PFSK-1 (cell line): ENCODE measurements at regions not wholly inside any gene's neighbourhood (a gene's known extent, or its start where the extent isn't known, plus 50 kb on each side); places are given as distances from the start of the nearest gene placed in this dataset.

Experiments used
- FOXP2 ChIP-seq: optimal IDR thresholded peaks from 2 replicates; pipeline ENCODE3; 2011; ENCODE audit warnings: borderline replicate concordance, control low read depth, inconsistent platforms; ENCODE audit not compliant: insufficient read depth; ENCODE audit errors: extremely low read length, extremely low read depth
- POLR2AphosphoS5 ChIP-seq: IDR thresholded peaks from 2 replicates; pipeline ENCODE4 v1.6.1; 2012; ENCODE audit warnings: low read depth, mild to moderate bottlenecking, control low read depth, low read length, moderate library complexity
- SIN3A ChIP-seq: IDR thresholded peaks from 2 replicates; pipeline ENCODE4 v1.6.1; 2012; ENCODE audit warnings: mild to moderate bottlenecking, low read length, moderate library complexity, borderline replicate concordance; ENCODE audit not compliant: insufficient read depth
- TAF1 ChIP-seq: IDR thresholded peaks from 2 replicates; pipeline ENCODE4 v1.6.1; 2012; ENCODE audit warnings: low read length, control low read depth, borderline replicate concordance; ENCODE audit not compliant: insufficient read depth
- TF ChIP-seq, protein P1 (sequence below), 2 experiments: IDR thresholded peaks; 2 replicates each; pipeline versions ENCODE4 v1.6.1 to v1.8.0; 2011 to 2012; ENCODE audit warnings: low read depth in 2 of 2, low read length in 2 of 2, control low read depth in 1 of 2, inconsistent platforms in 1 of 2, mild to moderate bottlenecking in 1 of 2, moderate library complexity in 1 of 2; ENCODE audit not compliant: insufficient read depth in 1 of 2

DNA sequence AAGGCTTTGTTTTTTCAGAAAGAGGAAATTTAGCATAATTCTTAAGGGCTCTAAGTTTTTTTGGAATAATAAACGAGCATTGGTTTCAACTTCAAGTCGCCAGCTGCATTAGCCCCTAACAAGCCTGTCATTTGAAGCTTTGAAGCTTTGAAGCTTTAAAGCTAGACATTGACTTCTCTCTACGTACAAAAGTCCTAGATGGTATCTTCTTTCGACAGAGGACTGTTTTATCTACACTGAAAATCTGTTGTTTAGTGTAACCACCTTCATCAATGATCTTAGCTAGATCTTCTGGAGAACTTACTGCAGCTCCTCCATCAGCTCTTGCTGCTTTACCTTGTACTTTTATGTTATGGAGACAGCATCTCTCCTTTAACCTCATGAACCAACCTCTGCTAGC is 79.6 kb upstream of the TMEM72 start:
- TF ChIP-seq TAF1 = no peak
- TF ChIP-seq POLR2AphosphoS5 = no peak
- TF ChIP-seq SIN3A = no peak
- no peak for TF ChIP-seq FOXP2
- TF ChIP-seq, protein P1, sequence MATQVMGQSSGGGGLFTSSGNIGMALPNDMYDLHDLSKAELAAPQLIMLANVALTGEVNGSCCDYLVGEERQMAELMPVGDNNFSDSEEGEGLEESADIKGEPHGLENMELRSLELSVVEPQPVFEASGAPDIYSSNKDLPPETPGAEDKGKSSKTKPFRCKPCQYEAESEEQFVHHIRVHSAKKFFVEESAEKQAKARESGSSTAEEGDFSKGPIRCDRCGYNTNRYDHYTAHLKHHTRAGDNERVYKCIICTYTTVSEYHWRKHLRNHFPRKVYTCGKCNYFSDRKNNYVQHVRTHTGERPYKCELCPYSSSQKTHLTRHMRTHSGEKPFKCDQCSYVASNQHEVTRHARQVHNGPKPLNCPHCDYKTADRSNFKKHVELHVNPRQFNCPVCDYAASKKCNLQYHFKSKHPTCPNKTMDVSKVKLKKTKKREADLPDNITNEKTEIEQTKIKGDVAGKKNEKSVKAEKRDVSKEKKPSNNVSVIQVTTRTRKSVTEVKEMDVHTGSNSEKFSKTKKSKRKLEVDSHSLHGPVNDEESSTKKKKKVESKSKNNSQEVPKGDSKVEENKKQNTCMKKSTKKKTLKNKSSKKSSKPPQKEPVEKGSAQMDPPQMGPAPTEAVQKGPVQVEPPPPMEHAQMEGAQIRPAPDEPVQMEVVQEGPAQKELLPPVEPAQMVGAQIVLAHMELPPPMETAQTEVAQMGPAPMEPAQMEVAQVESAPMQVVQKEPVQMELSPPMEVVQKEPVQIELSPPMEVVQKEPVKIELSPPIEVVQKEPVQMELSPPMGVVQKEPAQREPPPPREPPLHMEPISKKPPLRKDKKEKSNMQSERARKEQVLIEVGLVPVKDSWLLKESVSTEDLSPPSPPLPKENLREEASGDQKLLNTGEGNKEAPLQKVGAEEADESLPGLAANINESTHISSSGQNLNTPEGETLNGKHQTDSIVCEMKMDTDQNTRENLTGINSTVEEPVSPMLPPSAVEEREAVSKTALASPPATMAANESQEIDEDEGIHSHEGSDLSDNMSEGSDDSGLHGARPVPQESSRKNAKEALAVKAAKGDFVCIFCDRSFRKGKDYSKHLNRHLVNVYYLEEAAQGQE (IDR thresholded peaks at IDR 0.05; ENCODE audit: insufficient read depth in 1 of 2, low read depth in 2 of 2, low read length in 2 of 2) = no peak

DNA sequence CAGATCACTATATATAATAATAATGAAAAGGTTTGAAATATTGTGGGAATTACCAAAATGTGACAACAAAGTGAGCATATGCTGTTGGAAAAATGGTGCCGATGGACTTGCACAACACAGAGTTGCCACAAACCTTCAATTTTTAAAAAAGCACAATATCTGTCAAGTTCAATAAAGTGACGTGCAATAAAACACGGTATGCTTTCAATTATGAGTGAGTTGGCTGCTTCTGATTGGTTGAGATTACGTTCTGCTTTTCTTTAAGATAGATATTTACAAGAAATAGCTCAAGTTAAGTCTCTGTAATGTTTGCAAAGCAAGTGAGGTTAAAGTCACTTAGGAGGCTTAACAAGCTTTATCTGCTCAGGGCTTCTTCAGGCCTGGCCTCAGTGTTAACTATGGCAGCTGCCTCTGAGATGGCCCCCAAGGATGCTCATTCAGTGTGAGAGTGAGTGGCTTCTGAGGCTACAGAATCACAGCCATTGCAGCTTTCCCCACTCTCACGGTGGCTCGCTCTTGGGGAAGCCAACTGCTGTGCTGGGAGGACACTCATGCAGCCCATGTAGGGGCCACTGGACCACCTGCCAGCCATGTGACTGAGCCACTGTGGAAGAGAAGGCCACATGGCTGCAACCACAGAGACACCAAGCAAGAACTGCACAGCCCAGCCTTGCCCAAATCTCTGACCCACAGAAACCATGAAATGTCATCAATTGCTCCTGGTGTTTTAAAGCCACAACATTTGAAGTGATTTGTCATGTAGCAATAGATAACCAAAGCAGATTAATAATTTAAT is 78.3 kb upstream of the TMEM72 start:
- TF ChIP-seq TAF1 (no peak), FOXP2 (no peak), SIN3A (no peak), POLR2AphosphoS5 (no peak)
- TF ChIP-seq, protein P1 (IDR thresholded peaks at IDR 0.05; ENCODE audit: insufficient read depth in 1 of 2, low read depth in 2 of 2, low read length in 2 of 2) = no peak

- no peak for TF ChIP-seq TAF1
- no peak for TF ChIP-seq POLR2AphosphoS5
- TF ChIP-seq, protein P1 (IDR thresholded peaks at IDR 0.05; ENCODE audit: insufficient read depth in 1 of 2, low read depth in 2 of 2, low read length in 2 of 2) = no peak
- no peak for TF ChIP-seq FOXP2
- no peak for TF ChIP-seq SIN3A
Measured at GRCh38 chr10:44834131-44834530, 77.0 kb upstream of the TMEM72 start.

DNA sequence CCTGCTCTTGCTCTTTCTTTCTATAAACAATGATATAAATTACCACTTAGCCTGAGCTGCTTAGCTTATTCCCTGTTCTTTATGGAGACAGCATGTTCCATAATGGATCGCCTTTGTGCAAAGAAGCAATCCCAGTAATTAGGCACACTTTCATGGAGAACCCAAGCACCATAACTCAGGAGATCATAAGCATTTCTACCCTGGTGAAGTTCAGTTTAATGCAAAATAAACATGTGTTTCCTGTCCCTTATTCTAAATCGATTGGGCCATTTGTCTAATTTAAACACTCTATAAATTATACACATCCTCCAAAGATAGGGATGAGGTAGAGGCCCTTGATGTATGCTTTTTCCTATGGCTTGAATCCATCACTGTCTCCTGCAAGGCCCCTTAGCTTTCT is 75.8 kb upstream of the TMEM72 start:
- TF ChIP-seq, protein P1 (IDR thresholded peaks at IDR 0.05; ENCODE audit: insufficient read depth in 1 of 2, low read depth in 2 of 2, low read length in 2 of 2) = no peak
- TF ChIP-seq SIN3A (no peak), TAF1 (no peak), POLR2AphosphoS5 (no peak), FOXP2 (no peak)
